GM21381 (cell line): ENCODE measurements at regions not wholly inside any gene's neighbourhood (a gene's known extent, or its start where the extent isn't known, plus 50 kb on each side); places are given as distances from the start of the nearest gene placed in this dataset.
"Not testable (repeated sequence)": the region's sequence is repeated elsewhere in the genome, so short reads cannot be mapped to it uniquely, and the experiment has no call there.

Experiments
- ATAC-seq: cut with Tn5 transposase; IDR thresholded peaks from one replicate; pipeline ENCODE4 v1.9.1; 2021; ENCODE audit warnings: mild to moderate bottlenecking, moderate library complexity; ENCODE audit not compliant: unreplicated experiment

DNA sequence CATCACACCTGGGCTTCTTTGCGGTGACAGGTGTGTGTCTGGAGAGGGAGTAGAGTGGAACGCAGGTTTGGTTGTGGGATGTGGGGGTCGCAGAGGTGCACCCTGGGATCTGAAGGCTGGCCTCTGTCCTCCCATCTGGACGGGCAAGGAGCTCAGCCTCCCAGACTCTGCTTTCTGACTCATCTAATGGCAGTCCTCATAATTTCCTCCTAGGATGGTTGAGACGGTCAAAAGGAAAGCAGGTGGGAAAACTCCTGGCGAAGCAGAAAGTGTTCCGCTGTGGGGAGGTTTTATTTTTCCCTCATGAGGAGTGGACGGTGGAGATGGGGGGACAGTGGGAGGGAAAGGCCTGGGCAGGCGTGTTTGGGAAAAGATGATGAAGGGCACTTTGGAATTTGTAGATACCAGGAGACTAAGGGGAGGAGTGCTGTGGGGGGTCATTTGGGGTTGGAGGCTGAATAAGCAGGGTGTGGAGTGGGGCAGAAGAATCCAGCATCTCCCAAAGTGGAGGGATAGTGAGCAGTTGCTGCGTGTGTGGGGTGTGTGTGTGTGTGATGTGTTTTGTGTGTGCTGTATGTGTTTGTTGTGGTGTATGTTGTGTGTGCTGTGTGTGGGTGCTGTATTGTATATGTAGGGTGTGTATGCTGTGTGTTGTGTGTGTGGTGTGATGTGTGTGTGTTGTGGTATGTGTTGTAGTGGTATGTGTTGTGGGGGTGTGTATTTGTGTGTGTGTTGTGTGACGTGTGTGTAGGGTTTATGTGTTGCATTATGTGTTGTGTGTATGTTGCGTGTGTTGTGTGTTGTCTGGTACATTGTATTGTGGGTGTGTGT lies 97.2 kb upstream of the PODXL start:
- ATAC-seq, result no peak

GRCh38 chr7:131652934-131653333 lies 96.5 kb upstream of the PODXL start:
- ATAC-seq, result no peak

DNA sequence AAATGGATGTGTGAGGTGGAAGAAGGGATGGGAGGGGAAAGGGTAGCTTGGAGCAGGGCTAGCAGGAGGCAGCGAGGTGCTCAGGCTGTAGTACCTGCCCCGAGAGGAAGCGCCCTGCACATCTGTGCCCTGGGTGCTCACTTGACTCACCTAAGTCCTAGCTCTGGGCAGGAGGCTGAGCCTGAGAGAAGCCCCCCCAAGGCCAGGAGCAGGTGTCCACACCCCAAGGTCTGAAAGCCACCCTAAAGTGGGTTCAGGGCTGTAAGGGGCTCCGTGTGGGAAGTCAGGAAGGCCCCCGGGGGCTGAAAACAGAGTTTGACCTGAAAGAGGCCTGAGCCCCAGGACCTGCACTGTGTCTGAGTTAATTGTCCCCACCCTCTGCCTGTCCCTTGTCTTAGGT lies 95.8 kb upstream of the PODXL start:
- ATAC-seq, result no peak

- no peak for ATAC-seq
Measured at GRCh38 chr7:131649879-131650278, 93.5 kb upstream of the PODXL start.

DNA sequence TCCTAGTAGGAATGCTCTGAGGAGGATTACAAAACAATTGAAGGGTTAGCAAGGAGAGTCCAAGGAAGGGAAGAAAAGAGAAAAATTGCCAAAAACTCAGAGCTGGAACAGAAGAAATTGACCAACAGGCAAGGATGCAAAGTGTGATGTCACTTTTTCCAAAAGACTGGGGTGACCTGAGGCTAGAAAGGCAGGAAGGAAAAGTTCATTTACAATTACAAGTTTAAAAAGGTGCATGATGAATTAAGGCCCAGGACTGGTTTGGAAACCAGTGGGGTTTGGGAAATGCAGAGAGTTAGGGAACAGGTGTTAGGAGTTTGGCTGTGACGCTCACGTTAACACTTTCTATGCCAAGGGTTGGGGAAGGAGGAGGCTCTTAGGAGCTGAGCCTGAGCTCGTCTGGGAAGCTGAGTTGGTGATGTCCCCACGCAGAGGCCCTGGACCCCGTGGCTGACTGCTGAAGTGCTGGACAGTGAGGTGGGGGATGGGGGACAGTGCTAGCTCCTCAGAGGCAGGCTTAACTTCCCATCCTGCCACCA lies 92.6 kb upstream of the PODXL start:
- no peak for ATAC-seq

DNA sequence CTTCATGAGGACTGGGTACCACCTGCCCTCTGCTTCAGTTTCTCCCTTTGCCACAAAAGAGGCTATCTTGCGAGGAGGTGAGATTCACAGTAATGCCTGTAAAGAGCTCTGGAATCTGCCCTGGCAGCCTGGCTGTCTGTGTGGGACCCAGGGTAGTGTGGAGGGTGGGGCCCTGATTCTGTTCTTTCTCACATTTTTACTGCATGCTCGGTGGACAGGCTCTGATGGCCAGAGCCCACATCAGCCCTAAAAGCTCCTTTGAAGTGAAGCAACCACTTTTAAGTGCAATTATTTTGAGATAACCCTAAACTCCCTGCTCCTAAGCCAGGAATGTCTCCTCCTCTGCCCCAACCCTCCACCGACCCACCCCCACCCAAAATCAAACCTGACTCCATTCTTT lies 92.1 kb upstream of the PODXL start:
- ATAC-seq, result no peak

DNA sequence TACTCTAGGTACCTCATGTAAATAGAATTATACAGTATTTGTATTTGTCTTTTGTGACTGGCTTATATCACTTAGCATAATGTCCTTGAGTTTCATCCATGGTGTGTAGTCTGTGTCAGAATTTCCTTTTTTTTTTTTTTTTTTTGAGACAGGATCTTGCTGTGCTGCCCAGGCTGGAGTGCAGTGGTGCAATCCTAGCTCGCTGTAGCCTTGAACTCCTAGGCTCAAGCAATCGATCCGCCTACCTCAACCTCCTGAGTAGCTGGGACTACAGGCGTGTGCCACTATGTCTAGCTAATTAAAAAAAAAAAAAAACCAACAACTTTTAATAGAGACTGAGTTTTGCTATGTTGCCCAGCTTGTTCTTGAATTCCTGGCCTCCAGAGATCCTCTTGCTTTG lies 89.8 kb upstream of the PODXL start:
- ATAC-seq, result no peak

DNA sequence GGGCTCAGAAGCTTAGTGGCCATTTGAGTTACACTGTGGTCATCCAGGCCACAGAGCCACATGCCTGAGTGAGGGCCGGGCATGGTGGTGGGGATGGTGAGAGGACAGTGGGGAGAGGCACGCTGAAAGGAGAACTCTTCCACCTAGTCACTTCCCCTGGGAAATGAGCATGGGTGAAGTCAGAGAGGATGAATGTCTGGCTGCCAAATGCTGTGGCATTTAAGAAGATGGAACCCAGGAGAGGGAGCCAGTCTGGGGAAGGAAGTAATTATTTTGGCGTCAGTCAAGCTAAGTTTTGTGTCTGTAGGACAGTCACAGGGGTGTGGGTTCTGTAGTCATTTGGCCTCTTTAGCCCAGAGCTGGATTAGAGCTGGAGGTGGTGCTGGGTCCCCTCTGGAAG lies 86.0 kb upstream of the PODXL start:
- no peak for ATAC-seq

DNA sequence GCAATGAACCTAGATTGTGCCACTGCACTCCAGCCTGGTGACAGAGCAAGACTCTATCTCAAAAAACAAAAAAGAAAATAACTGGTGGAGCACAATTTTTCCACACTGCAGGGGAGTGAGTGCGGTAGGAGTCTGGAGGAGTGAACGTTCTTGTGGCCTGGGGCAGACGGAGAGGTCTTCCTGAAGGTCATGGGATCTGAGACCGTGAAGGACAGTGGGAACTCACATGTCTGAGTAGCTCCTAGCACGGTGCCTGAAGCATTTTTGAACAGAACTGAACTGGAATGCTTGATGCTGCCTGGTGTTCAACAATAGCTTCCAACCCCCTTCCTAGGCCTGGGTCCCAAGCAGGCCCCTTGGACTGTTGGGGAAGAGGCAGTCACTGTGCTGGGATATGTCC lies 84.3 kb upstream of the PODXL start:
- ATAC-seq, result no peak

DNA sequence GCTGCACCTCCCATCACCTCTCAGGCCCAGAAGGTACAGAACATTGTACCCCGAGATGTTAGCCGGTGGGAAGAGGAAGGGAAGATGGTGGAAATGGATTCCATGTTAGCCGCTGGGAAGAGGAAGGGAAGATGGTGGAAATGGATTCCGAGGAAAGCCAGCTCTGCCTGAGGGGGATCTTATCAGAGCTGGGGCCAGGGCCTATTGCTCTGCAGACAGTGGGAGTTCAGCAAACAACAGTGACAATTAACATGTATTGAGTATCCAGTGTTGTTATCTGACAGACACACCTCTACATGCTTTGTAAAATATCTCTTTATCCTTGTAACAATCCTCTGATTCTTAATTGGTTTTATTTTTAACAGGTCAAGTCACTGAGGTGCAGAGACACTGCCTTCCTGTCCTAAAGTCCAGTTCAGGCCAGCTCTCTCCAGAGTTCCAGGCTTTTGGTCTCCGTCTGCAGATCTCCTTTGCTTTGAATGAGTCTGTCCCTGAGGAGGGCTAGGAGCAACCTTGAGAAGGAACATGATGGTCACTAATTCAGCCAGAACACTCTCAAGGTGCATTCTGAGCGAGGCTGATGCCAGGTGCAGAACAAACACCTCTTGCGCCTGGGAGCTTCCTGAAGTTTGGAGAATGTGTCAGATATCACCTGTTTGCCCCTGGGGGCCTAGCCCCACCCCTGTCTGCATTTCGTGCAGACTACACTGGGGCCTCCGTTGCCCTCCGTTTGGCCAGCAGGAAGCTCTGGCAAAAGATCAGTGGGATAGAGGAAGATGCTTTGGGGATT lies 82.4 kb upstream of the PODXL start:
- no peak for ATAC-seq

- ATAC-seq, result no peak
Measured at GRCh38 chr7:131637859-131638258, 81.4 kb upstream of the PODXL start.

DNA sequence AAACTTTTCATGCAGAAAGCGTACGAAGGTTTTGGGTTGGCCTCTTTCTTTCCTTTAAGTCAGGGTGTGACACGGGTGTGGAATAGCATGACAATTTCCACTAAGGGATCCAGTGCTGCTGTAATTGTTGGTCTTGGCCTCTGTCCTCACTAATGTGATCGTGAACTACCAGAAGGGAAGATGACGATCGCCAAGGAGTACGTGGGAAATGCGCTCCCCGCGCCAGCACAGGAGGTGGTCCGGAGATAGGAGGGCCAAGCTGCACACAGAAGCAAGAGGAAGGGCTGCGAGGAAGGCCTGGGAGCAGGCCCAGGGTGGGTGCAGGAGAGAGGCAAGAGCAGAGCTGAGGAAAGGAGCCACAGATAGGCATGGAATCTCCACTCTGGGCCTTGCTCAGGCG lies 79.7 kb upstream of the PODXL start:
- no peak for ATAC-seq

DNA sequence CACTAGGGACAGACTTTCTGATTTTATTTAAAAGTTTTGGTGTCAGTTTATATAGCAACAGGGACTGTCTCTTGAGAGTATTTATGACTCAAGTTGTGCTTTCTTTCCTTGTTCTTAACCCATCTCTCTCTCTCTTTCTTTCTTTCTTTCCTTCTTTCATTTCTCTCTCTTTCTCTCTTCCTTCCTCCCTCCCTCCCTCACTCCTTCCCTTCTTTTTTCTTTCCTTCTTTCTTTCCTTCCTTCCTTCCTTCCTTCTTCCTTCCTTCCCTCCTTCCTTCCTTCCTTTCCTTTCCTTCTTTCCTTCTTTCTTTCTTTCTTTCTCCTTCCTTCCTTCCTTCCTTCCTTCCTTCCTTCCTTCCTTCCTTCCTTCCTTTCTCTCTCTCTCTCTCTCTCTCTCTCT lies 77.8 kb upstream of the PODXL start:
- not testable (repeated sequence) for ATAC-seq

DNA sequence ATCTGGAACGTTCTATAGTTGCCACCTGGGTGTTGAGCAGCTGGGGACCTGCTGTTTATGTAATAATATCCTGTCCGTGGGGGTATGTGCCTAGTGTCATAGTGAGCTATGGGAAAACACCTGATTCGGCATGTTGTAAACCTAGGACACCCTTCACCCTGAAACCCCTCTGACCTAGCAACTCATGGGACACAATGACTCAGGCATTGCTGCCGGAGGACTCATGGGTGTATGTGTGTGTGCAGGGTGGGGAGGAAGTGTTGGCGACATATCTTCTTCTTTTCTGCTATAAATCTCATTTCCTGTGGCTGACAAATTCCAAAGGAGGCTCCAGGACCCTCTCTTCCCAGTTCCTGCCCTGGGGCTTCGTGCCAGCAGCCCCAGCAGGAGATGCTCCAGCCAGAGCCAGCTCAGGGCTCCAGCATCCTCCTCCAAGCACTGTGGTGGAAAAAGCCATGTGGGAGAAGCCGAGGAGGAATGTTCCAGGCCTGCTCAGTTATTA lies 77.0 kb upstream of the PODXL start:
- no peak for ATAC-seq

DNA sequence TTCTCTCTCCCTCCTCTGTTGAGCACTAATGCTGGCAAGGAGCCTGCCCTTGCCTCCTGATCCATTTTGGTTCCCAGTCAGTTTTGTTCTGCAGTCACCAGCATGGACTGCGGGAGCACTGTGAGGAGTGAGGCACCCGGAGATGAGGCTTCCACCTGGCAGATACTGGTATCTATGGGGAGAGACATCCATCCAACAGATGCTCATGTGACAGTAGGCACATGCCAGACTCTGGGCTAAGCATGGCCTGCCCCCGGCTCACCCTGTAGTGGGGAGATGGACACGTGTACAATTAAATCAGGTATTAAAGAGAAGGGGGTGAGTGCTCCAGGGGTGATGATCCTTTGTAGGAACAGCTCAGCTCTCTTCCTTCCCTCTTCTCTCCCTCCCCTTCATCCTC lies 74.0 kb upstream of the PODXL start:
- ATAC-seq, result no peak

DNA sequence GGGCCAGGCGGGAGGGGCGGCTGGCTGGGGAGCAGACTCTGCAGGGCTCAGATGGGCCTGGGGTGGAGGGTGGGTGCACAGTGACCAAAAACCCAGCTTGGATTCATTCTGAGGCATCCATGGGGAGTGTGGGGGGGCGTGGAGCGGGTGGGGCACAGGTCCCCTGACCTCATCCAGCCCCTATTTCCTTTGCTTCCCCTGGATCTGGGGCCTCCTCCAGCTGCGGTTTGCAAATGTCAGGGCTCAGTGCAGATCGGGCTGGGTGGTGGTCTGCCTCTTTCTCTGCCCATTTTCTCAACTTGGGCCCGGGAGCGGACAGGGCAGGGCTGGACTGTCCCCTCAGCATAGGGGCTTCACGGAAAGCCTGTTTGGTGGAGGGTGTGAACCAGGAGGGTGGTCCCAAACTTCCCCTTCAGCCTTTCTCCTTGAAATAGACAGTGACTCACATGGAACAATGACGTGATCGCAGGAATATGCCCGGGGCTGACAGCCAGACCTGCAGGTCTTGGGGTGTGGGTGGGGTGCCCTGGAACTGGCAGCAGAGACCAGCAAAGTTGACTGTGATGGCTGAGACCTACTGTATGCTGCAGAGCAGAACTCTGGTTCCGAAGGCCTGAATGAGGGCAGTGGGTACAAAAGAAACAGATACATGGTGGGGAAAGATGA lies 72.9 kb upstream of the PODXL start:
- ATAC-seq, result no peak

GRCh38 chr7:131628634-131629033 lies 72.2 kb upstream of the PODXL start:
- no peak for ATAC-seq

DNA sequence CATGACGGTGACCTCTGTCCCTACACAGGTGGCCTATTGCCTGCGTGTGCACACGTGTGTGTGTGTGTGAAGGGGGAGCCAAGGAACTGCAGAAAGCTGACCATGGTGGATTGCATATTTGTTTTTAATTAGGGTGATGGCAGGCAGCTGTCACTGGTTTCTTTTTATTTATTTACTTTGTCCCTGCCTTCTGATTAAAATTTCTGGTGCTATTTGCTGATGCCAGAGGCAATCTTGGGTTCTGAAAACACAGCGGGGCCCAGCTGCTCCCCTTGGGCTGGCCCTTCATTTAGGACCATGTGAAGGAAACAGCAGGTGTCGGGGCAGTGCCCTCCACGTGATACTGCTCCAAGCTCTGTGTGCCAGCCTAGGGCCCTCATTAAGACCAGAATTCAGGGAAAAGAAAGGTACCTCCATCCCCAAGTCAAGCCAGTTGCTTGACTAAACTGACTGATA lies 71.3 kb upstream of the PODXL start:
- ATAC-seq, result no peak

GRCh38 chr7:131626643-131627042 lies 70.2 kb upstream of the PODXL start:
- ATAC-seq, result no peak

- ATAC-seq, result no peak
Measured at GRCh38 chr7:131625817-131626372, 69.5 kb upstream of the PODXL start.

DNA sequence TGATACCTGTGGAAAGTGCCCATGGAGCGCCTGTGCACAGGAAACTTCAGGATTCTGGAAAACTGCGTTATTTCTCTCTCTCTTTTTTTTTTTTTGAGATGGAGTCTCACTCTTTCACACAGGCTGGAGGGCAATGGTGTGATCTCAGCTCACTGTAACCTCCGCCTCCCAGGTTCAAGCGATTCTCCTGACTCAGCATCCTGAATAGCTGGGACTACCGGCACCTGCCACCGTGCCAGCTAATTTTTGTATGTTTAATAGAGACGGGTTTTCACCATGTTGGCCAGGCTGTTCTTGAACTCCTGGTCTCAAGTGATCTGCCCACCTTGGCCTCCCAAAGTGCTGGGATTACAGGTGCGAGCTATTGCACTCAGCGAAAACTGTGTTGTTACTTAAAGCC lies 68.9 kb upstream of the PODXL start:
- not testable (repeated sequence) for ATAC-seq
